ENCODE measurements at regions not wholly inside any gene's neighbourhood (a gene's known extent, or its start where the extent isn't known, plus 50 kb on each side); places are given as distances from the start of the nearest gene placed in this dataset.

DNA sequence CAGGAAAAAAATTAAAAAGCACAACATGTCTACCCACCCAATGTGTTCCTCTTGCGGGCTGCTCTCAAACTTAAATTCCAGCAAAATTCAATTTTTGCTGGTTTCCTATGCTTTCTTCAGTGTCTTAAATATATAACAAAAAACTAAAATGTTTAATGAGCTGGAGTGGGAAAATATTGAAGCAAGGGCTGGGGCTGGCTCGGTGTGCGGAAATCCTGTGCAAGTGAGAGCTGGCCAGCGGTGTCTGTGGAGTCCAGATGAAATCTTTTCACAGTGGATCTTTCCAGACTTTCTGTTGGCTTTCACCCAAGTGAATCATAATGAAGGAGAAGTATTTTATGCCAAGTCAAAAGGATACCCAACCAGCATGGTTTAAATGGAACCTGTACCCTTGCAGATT is 1733.6 kb downstream of the TP53TG3F start:
- no peaks in the 10 kb centered on the region for H4K20me1 ChIP-seq (replicated peaks; ENCODE audit: control insufficient read depth, insufficient read depth, low read length)
- no peaks in the 10 kb centered on the region for H3K4me1 ChIP-seq (replicated peaks in 1 of 2; ENCODE audit: control insufficient read depth in 2 of 2, insufficient read depth in 2 of 2, low read length in 2 of 2)
- intact Hi-C loops (cut with micrococcal nuclease): no loop called here
- CTCF ChIA-PET (ENCODE audit: low intra/inter-chr PET ratio): no interaction called here
- POLR2A ChIA-PET: no interaction called here
- no peaks in the 10 kb centered on the region for H3K9me1 ChIP-seq (ENCODE audit: control insufficient read depth, insufficient read depth, low read length)
- H3K4me2 ChIP-seq (ENCODE audit: insufficient read depth, low read length): no peak overlapping the region
- in situ Hi-C loops (cut with MboI): no loop called here
- DNase-seq (ENCODE audit: extremely low read depth in 1 of 4, low spot score in 3 of 4) (no peak), ATAC-seq (no peak), FAIRE-seq (no peak)
- no peak overlapping the region for H3K4me3 ChIP-seq
- 0% methylated on average over 4 of the region's 4 CpGs for WGBS (ENCODE audit: insufficient coverage, low coverage, missing lambda C conversion rate)
- H3K27ac ChIP-seq (ENCODE audit: extremely low read depth, low read depth, low read length): no peak overlapping the region
- no peaks in the 10 kb centered on the region for H3K79me2 ChIP-seq (ENCODE audit: control insufficient read depth, insufficient read depth, low read length)
- no peaks in the 10 kb centered on the region for H3K9me3 ChIP-seq (replicated peaks; ENCODE audit: control insufficient read depth, insufficient read depth, low read depth, low read length)
- TF ChIP-seq XRCC5 (IDR thresholded peaks at IDR 0.05; ENCODE audit: low read depth, low read length): no peak
- TF ChIP-seq ERF (CRISPR knock-in tag; IDR thresholded peaks at IDR 0.05): no peak
- TF ChIP-seq CBFB (CRISPR knock-in tag; IDR thresholded peaks at IDR 0.05): no peak
- TF ChIP-seq ZZZ3 (IDR thresholded peaks at IDR 0.05): no peak
- TF ChIP-seq NR2F6 (CRISPR knock-in tag; IDR thresholded peaks at IDR 0.05): no peak
- no peak for TF ChIP-seq PPARD (CRISPR knock-in tag; IDR thresholded peaks at IDR 0.05)
- TF ChIP-seq TEAD2 (tag; IDR thresholded peaks at IDR 0.05): no peak
- TF ChIP-seq CHD4 (IDR thresholded peaks at IDR 0.05; ENCODE audit: insufficient read depth, insufficient replicate concordance, low read depth, low read length, poor library complexity, severe bottlenecking): no peak
- no peaks in the 10 kb centered on the region for H3K36me3 ChIP-seq (ENCODE audit: control insufficient read depth, insufficient read depth, low read length)
- no peak overlapping the region for H3K9ac ChIP-seq (ENCODE audit: insufficient read depth in 1 of 2, low read depth in 2 of 2, low read length in 2 of 2)
- H2AFZ ChIP-seq (ENCODE audit: low read depth, low read length): no peak overlapping the region
- no TSS peak for BruUV-seq (replicated peaks)
- H3K27me3 ChIP-seq (ENCODE audit: control insufficient read depth in 2 of 2, insufficient read depth in 2 of 2, low read length in 2 of 2): no peaks in the 10 kb centered on the region

DNA sequence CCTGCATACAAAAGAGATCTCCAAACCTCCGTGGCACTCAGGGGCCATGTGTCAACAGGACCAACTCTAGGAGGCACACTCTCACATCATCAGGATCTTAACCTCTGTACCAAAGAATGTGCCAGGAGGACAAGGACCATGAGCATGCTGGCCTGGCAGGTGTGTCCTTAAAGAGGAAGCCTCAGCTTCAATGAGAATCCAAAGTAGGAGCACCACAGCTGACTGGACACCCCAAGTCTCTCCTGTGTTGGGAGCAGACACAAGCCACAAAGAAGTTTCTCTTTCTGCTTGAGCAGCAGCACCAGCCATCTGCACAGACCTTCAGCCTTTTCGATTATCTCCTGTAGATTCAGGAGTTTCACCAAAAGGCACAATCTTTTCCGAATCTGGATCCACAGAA is 1734.5 kb downstream of the TP53TG3F start:
- POLR2A ChIA-PET: no interaction called here
- in situ Hi-C loops (cut with MboI): no loop called here
- CTCF ChIA-PET (ENCODE audit: low intra/inter-chr PET ratio): no interaction called here
- H3K9me1 ChIP-seq (ENCODE audit: control insufficient read depth, insufficient read depth, low read length): no peaks in the 10 kb centered on the region
- no peak overlapping the region for H3K27ac ChIP-seq (ENCODE audit: extremely low read depth, low read depth, low read length)
- H3K27me3 ChIP-seq (ENCODE audit: control insufficient read depth in 2 of 2, insufficient read depth in 2 of 2, low read length in 2 of 2): no peaks in the 10 kb centered on the region
- H4K20me1 ChIP-seq (replicated peaks; ENCODE audit: control insufficient read depth, insufficient read depth, low read length): no peaks in the 10 kb centered on the region
- FAIRE-seq: no peak
- no peak overlapping the region for H2AFZ ChIP-seq (ENCODE audit: low read depth, low read length)
- H3K4me1 ChIP-seq (replicated peaks in 1 of 2; ENCODE audit: control insufficient read depth in 2 of 2, insufficient read depth in 2 of 2, low read length in 2 of 2): no peaks in the 10 kb centered on the region
- no peak overlapping the region for H3K9ac ChIP-seq (ENCODE audit: insufficient read depth in 1 of 2, low read depth in 2 of 2, low read length in 2 of 2)
- no peak overlapping the region for H3K4me2 ChIP-seq (ENCODE audit: insufficient read depth, low read length)
- 4% methylated on average over 3 of the region's 3 CpGs for WGBS (ENCODE audit: insufficient coverage, low coverage, missing lambda C conversion rate)
- intact Hi-C loops (cut with micrococcal nuclease): no loop called here
- no peak for DNase-seq (ENCODE audit: extremely low read depth in 1 of 4, low spot score in 3 of 4)
- H3K79me2 ChIP-seq (ENCODE audit: control insufficient read depth, insufficient read depth, low read length): no peaks in the 10 kb centered on the region
- BruUV-seq (replicated peaks): no TSS peak
- H3K4me3 ChIP-seq: no peak overlapping the region
- H3K9me3 ChIP-seq (replicated peaks; ENCODE audit: control insufficient read depth, insufficient read depth, low read depth, low read length): no peaks in the 10 kb centered on the region
- no peaks in the 10 kb centered on the region for H3K36me3 ChIP-seq (ENCODE audit: control insufficient read depth, insufficient read depth, low read length)
- no peak for ATAC-seq
- TF ChIP-seq PCBP1 (IDR thresholded peaks at IDR 0.05; ENCODE audit: low read depth, low read length, poor library complexity, severe bottlenecking): no peak
- TF ChIP-seq KLF16 (IDR thresholded peaks at IDR 0.05): no peak

Measured in K562 (cell line).